Activated CD8-positive, alpha-beta memory T cell treated with anti-CD3 and anti-CD28 coated beads, Interleukin-2, amount 10 ng/mL, durations not matched to agents 7 days and 5 days (primary cell): ENCODE measurements at regions not wholly inside any gene's neighbourhood (a gene's known extent, or its start where the extent isn't known, plus 50 kb on each side); places are given as distances from the start of the nearest gene placed in this dataset.
A peak's percentile ranks its signal among the peaks of the same experiment; 100 is the strongest.

Experiments
- ATAC-seq: fragments of 150-1000 bp; cut with Tn5 transposase; one replicate; pipeline ENCODE4 v1.10.0; 2021; ENCODE audit warnings: moderate library complexity
- CTCF ChIA-PET: fragments of 350-600 bp; sonication (Branson Sonifier 250); formaldehyde crosslinking; loops from one replicate; lab custom pipeline; 2021; ENCODE audit warnings: antibody characterized with exemption; lab: Charles Lee
- DNase-seq: peaks from one replicate; pipeline ENCODE4 v3.0.0-alpha.2; 2020
- H3K27ac Mint-ChIP-seq: one replicate; pipeline ENCODE4 v1.8.0; 2021; ENCODE audit warnings: mild to moderate bottlenecking, mixed read lengths
- H3K27me3 Mint-ChIP-seq: one replicate; pipeline ENCODE4 v1.8.0; 2021; ENCODE audit warnings: mixed read lengths
- H3K36me3 Mint-ChIP-seq: one replicate; pipeline ENCODE4 v1.8.0; 2021; ENCODE audit warnings: mild to moderate bottlenecking, mixed read lengths
- H3K4me1 Mint-ChIP-seq: one replicate; pipeline ENCODE4 v1.8.0; 2021; ENCODE audit warnings: mixed read lengths
- H3K4me3 Mint-ChIP-seq: one replicate; pipeline ENCODE4 v1.8.0; 2021; ENCODE audit warnings: mild to moderate bottlenecking, moderate library complexity, mixed read lengths
- H3K9me3 Mint-ChIP-seq: one replicate; pipeline ENCODE4 v1.8.0; 2022; ENCODE audit warnings: low read depth, mixed read lengths

GRCh38 chr22:45061332-45061731 lies 51.5 kb upstream of the PHF21B start:
- Mint-ChIP-seq H3K4me1 (peaks cover 24% of the 10 kb centered on the region), H3K9me3 (no peaks in the 10 kb centered on the region), H3K36me3 (no peaks in the 10 kb centered on the region), H3K27ac (no peak overlapping the region), H3K27me3 (peaks cover 7% of the 10 kb centered on the region), H3K4me3 (no peak overlapping the region)
- no peak for ATAC-seq
- CTCF ChIA-PET, result no interaction called here
- DNase-seq, result no peak

GRCh38 chr22:45064313-45065278 lies 54.8 kb upstream of the PHF21B start:
- no peaks in the 10 kb centered on the region for H3K36me3 Mint-ChIP-seq
- CTCF ChIA-PET, result no interaction called here
- no peak overlapping the region for H3K4me3 Mint-ChIP-seq
- H3K27ac Mint-ChIP-seq, result peak overlapping the region; percentile 63
- peaks cover 15% of the 10 kb centered on the region for H3K4me1 Mint-ChIP-seq
- peak; percentile 68 for DNase-seq
- H3K9me3 Mint-ChIP-seq, result no peaks in the 10 kb centered on the region
- peak; percentile 83 for ATAC-seq
- peaks cover 8% of the 10 kb centered on the region for H3K27me3 Mint-ChIP-seq

GRCh38 chr22:45065726-45066125 lies 55.9 kb upstream of the PHF21B start:
- CTCF ChIA-PET, result no interaction called here

GRCh38 chr22:45067731-45068130 lies 57.9 kb upstream of the PHF21B start:
- Mint-ChIP-seq H3K9me3 (no peaks in the 10 kb centered on the region), H3K27ac (no peak overlapping the region), H3K27me3 (peaks cover 15% of the 10 kb centered on the region), H3K4me1 (peaks cover 19% of the 10 kb centered on the region), H3K4me3 (no peak overlapping the region), H3K36me3 (no peaks in the 10 kb centered on the region)
- DNase-seq (no peak), ATAC-seq (no peak)
- CTCF ChIA-PET, result no interaction called here

More at GRCh38 chr22:45065726-45066125, 55.9 kb upstream of the PHF21B start:
- Mint-ChIP-seq H3K4me3 (no peak overlapping the region), H3K27me3 (peaks cover 8% of the 10 kb centered on the region), H3K4me1 (peaks cover 19% of the 10 kb centered on the region), H3K36me3 (no peaks in the 10 kb centered on the region), H3K9me3 (no peaks in the 10 kb centered on the region), H3K27ac (no peak overlapping the region)
- ATAC-seq (no peak), DNase-seq (no peak)

- Mint-ChIP-seq H3K36me3 (no peaks in the 10 kb centered on the region), H3K27ac (no peak overlapping the region), H3K4me3 (no peak overlapping the region), H3K9me3 (no peaks in the 10 kb centered on the region), H3K4me1 (peaks cover 6% of the 10 kb centered on the region), H3K27me3 (peaks cover 19% of the 10 kb centered on the region)
- CTCF ChIA-PET, result no interaction called here
- DNase-seq (peak; percentile 42), ATAC-seq (peak; percentile 16)
Measured at GRCh38 chr22:45069925-45070324, 60.1 kb upstream of the PHF21B start.

GRCh38 chr22:45071618-45072017 lies 61.8 kb upstream of the PHF21B start:
- ATAC-seq (no peak), DNase-seq (no peak)
- Mint-ChIP-seq H3K36me3 (no peaks in the 10 kb centered on the region), H3K27me3 (peaks cover 23% of the 10 kb centered on the region), H3K27ac (no peak overlapping the region), H3K4me1 (peaks cover 4% of the 10 kb centered on the region), H3K4me3 (no peak overlapping the region), H3K9me3 (no peaks in the 10 kb centered on the region)
- CTCF ChIA-PET, result no interaction called here

- DNase-seq, result no peak
- H3K27ac Mint-ChIP-seq, result no peak overlapping the region
- CTCF ChIA-PET, result no interaction called here
- peaks cover 4% of the 10 kb centered on the region for H3K4me1 Mint-ChIP-seq
- no peaks in the 10 kb centered on the region for H3K9me3 Mint-ChIP-seq
- H3K36me3 Mint-ChIP-seq, result no peaks in the 10 kb centered on the region
- peaks cover 20% of the 10 kb centered on the region for H3K27me3 Mint-ChIP-seq
- no peak for ATAC-seq
- no peak overlapping the region for H3K4me3 Mint-ChIP-seq
Measured at GRCh38 chr22:45072322-45072903, 62.6 kb upstream of the PHF21B start.

- Mint-ChIP-seq H3K27ac (no peak overlapping the region), H3K9me3 (no peaks in the 10 kb centered on the region), H3K36me3 (no peaks in the 10 kb centered on the region), H3K4me1 (peaks cover 4% of the 10 kb centered on the region), H3K27me3 (peaks cover 20% of the 10 kb centered on the region), H3K4me3 (no peak overlapping the region)
- CTCF ChIA-PET, result no interaction called here
- no peak for DNase-seq
- no peak for ATAC-seq
Measured at GRCh38 chr22:45073064-45073463, 63.3 kb upstream of the PHF21B start.

GRCh38 chr22:45077286-45077685 lies 67.5 kb upstream of the PHF21B start:
- DNase-seq, result no peak
- no peaks in the 10 kb centered on the region for H3K36me3 Mint-ChIP-seq
- H3K27ac Mint-ChIP-seq, result no peak overlapping the region
- CTCF ChIA-PET, result no interaction called here
- H3K27me3 Mint-ChIP-seq, result peaks cover 20% of the 10 kb centered on the region
- ATAC-seq, result no peak
- H3K9me3 Mint-ChIP-seq, result peaks cover 4% of the 10 kb centered on the region
- H3K4me3 Mint-ChIP-seq, result no peak overlapping the region
- H3K4me1 Mint-ChIP-seq, result no peaks in the 10 kb centered on the region

GRCh38 chr22:45077826-45078334 lies 68.1 kb upstream of the PHF21B start:
- H3K4me3 Mint-ChIP-seq, result no peak overlapping the region
- no peak overlapping the region for H3K27ac Mint-ChIP-seq
- peaks cover 15% of the 10 kb centered on the region for H3K27me3 Mint-ChIP-seq
- H3K36me3 Mint-ChIP-seq, result no peaks in the 10 kb centered on the region
- peaks cover 4% of the 10 kb centered on the region for H3K9me3 Mint-ChIP-seq
- CTCF ChIA-PET, result no interaction called here
- ATAC-seq (no peak), DNase-seq (no peak)
- peaks cover under 1% of the 10 kb centered on the region for H3K4me1 Mint-ChIP-seq

GRCh38 chr22:45082795-45083194 lies 73.0 kb upstream of the PHF21B start:
- DNase-seq (no peak), ATAC-seq (no peak)
- Mint-ChIP-seq H3K9me3 (peaks cover 4% of the 10 kb centered on the region), H3K4me3 (no peak overlapping the region), H3K27ac (no peak overlapping the region), H3K4me1 (peaks cover 13% of the 10 kb centered on the region), H3K36me3 (no peaks in the 10 kb centered on the region), H3K27me3 (peaks cover 14% of the 10 kb centered on the region)
- CTCF ChIA-PET, result no interaction called here

- Mint-ChIP-seq H3K27me3 (peaks cover 14% of the 10 kb centered on the region), H3K27ac (peak overlapping the region; percentile 33), H3K36me3 (no peaks in the 10 kb centered on the region), H3K4me1 (peaks cover 13% of the 10 kb centered on the region), H3K9me3 (peaks cover 4% of the 10 kb centered on the region), H3K4me3 (no peak overlapping the region)
- DNase-seq (peak; percentile 42), ATAC-seq (peak; percentile 64)
- CTCF ChIA-PET, result interaction anchor here (1.3 kb wide), 1 partner anchor 13 kb away, joined by 4 read pairs; no protein-coding TSS in a partner anchor
Measured at GRCh38 chr22:45083659-45084305, 74.0 kb upstream of the PHF21B start.

- H3K27ac Mint-ChIP-seq, result no peak overlapping the region
- CTCF ChIA-PET, result interaction anchor here (1.3 kb wide), 1 partner anchor 12 kb away, joined by 4 read pairs; no protein-coding TSS in a partner anchor
- peaks cover 13% of the 10 kb centered on the region for H3K4me1 Mint-ChIP-seq
- peaks cover 4% of the 10 kb centered on the region for H3K9me3 Mint-ChIP-seq
- no peaks in the 10 kb centered on the region for H3K36me3 Mint-ChIP-seq
- no peak for DNase-seq
- ATAC-seq, result no peak
- H3K27me3 Mint-ChIP-seq, result peaks cover 14% of the 10 kb centered on the region
- no peak overlapping the region for H3K4me3 Mint-ChIP-seq
Measured at GRCh38 chr22:45084400-45084920, 74.7 kb upstream of the PHF21B start.
